Left renal pelvis (tissue), 4 donors: ENCODE measurements at regions not wholly inside any gene's neighbourhood (a gene's known extent, or its start where the extent isn't known, plus 50 kb on each side); places are given as distances from the start of the nearest gene placed in this dataset.
A peak's percentile ranks its signal among the peaks of the same experiment; 100 is the strongest.

Source experiments
- DNase-seq, 4 donors: peaks; one replicate each; pipeline ENCODE4 v3.0.0-alpha.2; 2013; ENCODE audit warnings: low read depth in 4 of 4, low spot score in 3 of 4

GRCh38 chr20:57091748-57092111 lies 174.7 kb downstream of the BMP7 start:
- DNase-seq = no peak

- peak in 2 of 4 donors; percentile 29 to 46 for DNase-seq
Measured at GRCh38 chr20:57092112-57092899, 174.1 kb downstream of the BMP7 start.

- DNase-seq = no peak
Measured at GRCh38 chr20:57092900-57093530, 173.4 kb downstream of the BMP7 start.

- DNase-seq = no peak
Measured at GRCh38 chr20:57093766-57094165, 172.7 kb downstream of the BMP7 start.

GRCh38 chr20:57094252-57094891 lies 172.1 kb downstream of the BMP7 start:
- DNase-seq = peak in 1 of 4 donors; percentile 54

- no peak for DNase-seq
Measured at GRCh38 chr20:57094991-57095390, 171.4 kb downstream of the BMP7 start.

- no peak for DNase-seq
Measured at GRCh38 chr20:57095426-57095825, 171.0 kb downstream of the BMP7 start.

- DNase-seq = no peak
Measured at GRCh38 chr20:57097245-57097915, 169.1 kb downstream of the BMP7 start.

GRCh38 chr20:57102160-57102559 lies 164.3 kb downstream of the BMP7 start:
- DNase-seq = no peak

GRCh38 chr20:57102566-57102965 lies 163.9 kb downstream of the BMP7 start:
- DNase-seq = no peak

- no peak for DNase-seq
Measured at GRCh38 chr20:57103146-57103800, 163.2 kb downstream of the BMP7 start.

- DNase-seq = no peak
Measured at GRCh38 chr20:57104113-57104512, 162.3 kb downstream of the BMP7 start.

- no peak for DNase-seq
Measured at GRCh38 chr20:57104651-57105204, 161.7 kb downstream of the BMP7 start.

GRCh38 chr20:57106030-57106682 lies 160.3 kb downstream of the BMP7 start:
- no peak for DNase-seq

- no peak for DNase-seq
Measured at GRCh38 chr20:57106692-57107091, 159.7 kb downstream of the BMP7 start.

- DNase-seq = no peak
Measured at GRCh38 chr20:57107208-57107607, 159.2 kb downstream of the BMP7 start.

- no peak for DNase-seq
Measured at GRCh38 chr20:57108218-57108617, 158.2 kb downstream of the BMP7 start.

GRCh38 chr20:57108742-57109570 lies 157.5 kb downstream of the BMP7 start:
- no peak for DNase-seq

- no peak for DNase-seq
Measured at GRCh38 chr20:57109571-57109953, 156.9 kb downstream of the BMP7 start.
